Ovary (tissue), 3 donors: ENCODE measurements at regions not wholly inside any gene's neighbourhood (a gene's known extent, or its start where the extent isn't known, plus 50 kb on each side); places are given as distances from the start of the nearest gene placed in this dataset.

ENCODE experiments used
- EP300 ChIP-seq: sonication (generic); formaldehyde crosslinking; IDR thresholded peaks from one replicate; pipeline ENCODE4 v1.6.1; 2017; ENCODE audit warnings: antibody characterized with exemption
- TF ChIP-seq, protein P1 (sequence below), 3 donors: fragments of 450-650 bp in 2 of 3; fragments of 200-600 bp in 1 of 3; IDR thresholded peaks; one replicate each; pipeline versions ENCODE4 v1.5.1 to v1.8.0; 2016 to 2022; ENCODE audit warnings: antibody characterized with exemption in 3 of 3, mild to moderate bottlenecking in 1 of 3
- donor health status: DM: no; HTN: no; CAD: no.

DNA sequence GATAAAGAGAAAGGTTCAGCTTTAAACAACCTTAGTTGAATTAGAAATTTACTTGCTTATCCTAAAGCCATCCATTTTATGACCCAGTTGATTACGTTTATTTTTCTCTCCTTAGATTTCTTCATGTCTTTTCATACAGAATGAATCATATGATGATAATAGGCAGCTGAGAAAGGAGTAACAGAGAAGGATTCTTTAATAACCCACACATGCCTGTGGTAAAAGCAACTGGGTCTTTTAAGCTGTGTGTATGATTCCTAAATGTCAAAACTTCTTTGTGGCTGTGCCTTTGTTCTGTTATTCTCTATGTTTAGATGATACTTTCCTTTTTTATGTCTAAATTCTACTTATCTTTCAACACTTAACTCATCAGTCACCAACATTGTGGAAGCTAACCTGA, 626.5 kb downstream of the NCAM2 start:
- TF ChIP-seq EP300 = no peak
- TF ChIP-seq, protein P1, sequence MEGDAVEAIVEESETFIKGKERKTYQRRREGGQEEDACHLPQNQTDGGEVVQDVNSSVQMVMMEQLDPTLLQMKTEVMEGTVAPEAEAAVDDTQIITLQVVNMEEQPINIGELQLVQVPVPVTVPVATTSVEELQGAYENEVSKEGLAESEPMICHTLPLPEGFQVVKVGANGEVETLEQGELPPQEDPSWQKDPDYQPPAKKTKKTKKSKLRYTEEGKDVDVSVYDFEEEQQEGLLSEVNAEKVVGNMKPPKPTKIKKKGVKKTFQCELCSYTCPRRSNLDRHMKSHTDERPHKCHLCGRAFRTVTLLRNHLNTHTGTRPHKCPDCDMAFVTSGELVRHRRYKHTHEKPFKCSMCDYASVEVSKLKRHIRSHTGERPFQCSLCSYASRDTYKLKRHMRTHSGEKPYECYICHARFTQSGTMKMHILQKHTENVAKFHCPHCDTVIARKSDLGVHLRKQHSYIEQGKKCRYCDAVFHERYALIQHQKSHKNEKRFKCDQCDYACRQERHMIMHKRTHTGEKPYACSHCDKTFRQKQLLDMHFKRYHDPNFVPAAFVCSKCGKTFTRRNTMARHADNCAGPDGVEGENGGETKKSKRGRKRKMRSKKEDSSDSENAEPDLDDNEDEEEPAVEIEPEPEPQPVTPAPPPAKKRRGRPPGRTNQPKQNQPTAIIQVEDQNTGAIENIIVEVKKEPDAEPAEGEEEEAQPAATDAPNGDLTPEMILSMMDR (IDR thresholded peaks at IDR 0.05) = no peak
